ENCODE measurements at regions not wholly inside any gene's neighbourhood (a gene's known extent, or its start where the extent isn't known, plus 50 kb on each side); places are given as distances from the start of the nearest gene placed in this dataset.
A peak's percentile ranks its signal among the peaks of the same experiment; 100 is the strongest.
"Not testable (repeated sequence)": the region's sequence is repeated elsewhere in the genome, so short reads cannot be mapped to it uniquely, and the experiment has no call there.

GRCh38 chr2:111492995-111493719 is 372.4 kb downstream of the BCL2L11 start:
- not testable (repeated sequence) for H3K79me1 ChIP-seq (replicated peaks; ENCODE audit: low read length, poor library complexity, severe bottlenecking); H3K9me3 ChIP-seq (ENCODE audit: control insufficient read depth, low read length); H3K27me3 ChIP-seq (ENCODE audit: control insufficient read depth in 1 of 2, insufficient read depth in 1 of 2, low read length in 2 of 2); H4K8ac ChIP-seq (ENCODE audit: low read length); DNase-seq; H3K23ac ChIP-seq (ENCODE audit: low read length in 2 of 2); H3K14ac ChIP-seq (ENCODE audit: low read length in 2 of 2); H4K91ac ChIP-seq (ENCODE audit: low read length); H3K36me3 ChIP-seq (ENCODE audit: control insufficient read depth in 1 of 2, insufficient read depth in 2 of 2, low read depth in 1 of 2, low read length in 2 of 2); H2AFZ ChIP-seq (ENCODE audit: low read depth, low read length); H3K4me1 ChIP-seq (ENCODE audit: control insufficient read depth, insufficient read depth, low read depth, low read length); H3K4ac ChIP-seq (ENCODE audit: low read depth in 1 of 2, low read length in 2 of 2); H2BK12ac ChIP-seq (ENCODE audit: low read length in 2 of 2); H2AK5ac ChIP-seq (ENCODE audit: low read length, severe bottlenecking); H2BK120ac ChIP-seq (ENCODE audit: low read depth, low read length); H2BK5ac ChIP-seq (ENCODE audit: low read depth, low read length, poor library complexity, severe bottlenecking); H2BK15ac ChIP-seq (ENCODE audit: low read depth, poor library complexity, severe bottlenecking)
- Histone ChIP-seq H3K18ac (ENCODE audit: low read depth in 1 of 2, low read length in 2 of 2) (peak overlapping the region; percentile 48 to 86), H3K9ac (ENCODE audit: low read length) (peak overlapping the region; percentile 89), H3K4me2 (ENCODE audit: low read length, poor library complexity, severe bottlenecking) (peak overlapping the region; percentile 76), H3K27ac (ENCODE audit: low read length, poor library complexity, severe bottlenecking) (peak overlapping the region; percentile 76), H3K4me3 (ENCODE audit: insufficient read depth in 1 of 2, low read depth in 1 of 2, low read length in 2 of 2) (peak overlapping the region in 1 of 2 experiments; percentile 77)
- WGBS, result no CpG with 5 or more reads among the region's 20 CpGs

GRCh38 chr2:111493720-111494078 is 373.0 kb downstream of the BCL2L11 start:
- peak overlapping the region; percentile 52 to 77 for H3K4me3 ChIP-seq (ENCODE audit: insufficient read depth in 1 of 2, low read depth in 1 of 2, low read length in 2 of 2)
- H2AK5ac ChIP-seq (ENCODE audit: low read length, severe bottlenecking); H2AFZ ChIP-seq (ENCODE audit: low read depth, low read length); H3K36me3 ChIP-seq (ENCODE audit: control insufficient read depth in 1 of 2, insufficient read depth in 2 of 2, low read depth in 1 of 2, low read length in 2 of 2); H3K79me1 ChIP-seq (replicated peaks; ENCODE audit: low read length, poor library complexity, severe bottlenecking); H3K9me3 ChIP-seq (ENCODE audit: control insufficient read depth, low read length); H3K23ac ChIP-seq (ENCODE audit: low read length in 2 of 2); H3K4me1 ChIP-seq (ENCODE audit: control insufficient read depth, insufficient read depth, low read depth, low read length); H2BK15ac ChIP-seq (ENCODE audit: low read depth, poor library complexity, severe bottlenecking); H3K27me3 ChIP-seq (ENCODE audit: control insufficient read depth in 1 of 2, insufficient read depth in 1 of 2, low read length in 2 of 2); H2BK120ac ChIP-seq (ENCODE audit: low read depth, low read length); H2BK5ac ChIP-seq (ENCODE audit: low read depth, low read length, poor library complexity, severe bottlenecking): not testable (repeated sequence)
- H3K4ac ChIP-seq (ENCODE audit: low read depth in 1 of 2, low read length in 2 of 2), result peak overlapping the region; percentile 67 to 87
- peak overlapping the region; percentile 89 for H3K9ac ChIP-seq (ENCODE audit: low read length)
- no CpG with 5 or more reads among the region's 5 CpGs for WGBS
- DNase-seq, result peak; percentile 36
- peak overlapping the region; percentile 48 to 86 for H3K18ac ChIP-seq (ENCODE audit: low read depth in 1 of 2, low read length in 2 of 2)
- peak overlapping the region; percentile 61 for H4K91ac ChIP-seq (ENCODE audit: low read length)
- H3K14ac ChIP-seq (ENCODE audit: low read length in 2 of 2), result peak overlapping the region in 1 of 2 experiments; percentile 55
- H2BK12ac ChIP-seq (ENCODE audit: low read length in 2 of 2), result peak overlapping the region in 1 of 2 experiments; percentile 31
- peak overlapping the region; percentile 76 for H3K27ac ChIP-seq (ENCODE audit: low read length, poor library complexity, severe bottlenecking)
- H3K4me2 ChIP-seq (ENCODE audit: low read length, poor library complexity, severe bottlenecking), result peak overlapping the region; percentile 76
- H4K8ac ChIP-seq (ENCODE audit: low read length), result peak overlapping the region; percentile 37

- Histone ChIP-seq H3K18ac (ENCODE audit: low read depth in 1 of 2, low read length in 2 of 2) (peak overlapping the region in 1 of 2 experiments; percentile 34), H3K4ac (ENCODE audit: low read depth in 1 of 2, low read length in 2 of 2) (peak overlapping the region in 1 of 2 experiments; percentile 28), H3K9ac (ENCODE audit: low read length) (peak overlapping the region; percentile 89), H3K4me3 (ENCODE audit: insufficient read depth in 1 of 2, low read depth in 1 of 2, low read length in 2 of 2) (peak overlapping the region; percentile 42 to 73), H3K4me2 (ENCODE audit: low read length, poor library complexity, severe bottlenecking) (peak overlapping the region; percentile 34), H3K27ac (ENCODE audit: low read length, poor library complexity, severe bottlenecking) (peak overlapping the region; percentile 86), H2BK5ac (ENCODE audit: low read depth, low read length, poor library complexity, severe bottlenecking) (peak overlapping the region; percentile 73)
- H3K14ac ChIP-seq (ENCODE audit: low read length in 2 of 2); H2BK12ac ChIP-seq (ENCODE audit: low read length in 2 of 2); H4K8ac ChIP-seq (ENCODE audit: low read length); H3K23ac ChIP-seq (ENCODE audit: low read length in 2 of 2); H2BK120ac ChIP-seq (ENCODE audit: low read depth, low read length); H2AK5ac ChIP-seq (ENCODE audit: low read length, severe bottlenecking); H2AFZ ChIP-seq (ENCODE audit: low read depth, low read length); H4K91ac ChIP-seq (ENCODE audit: low read length); H3K79me1 ChIP-seq (replicated peaks; ENCODE audit: low read length, poor library complexity, severe bottlenecking); H3K36me3 ChIP-seq (ENCODE audit: control insufficient read depth in 1 of 2, insufficient read depth in 2 of 2, low read depth in 1 of 2, low read length in 2 of 2); H3K27me3 ChIP-seq (ENCODE audit: control insufficient read depth in 1 of 2, insufficient read depth in 1 of 2, low read length in 2 of 2); H2BK15ac ChIP-seq (ENCODE audit: low read depth, poor library complexity, severe bottlenecking); DNase-seq; H3K4me1 ChIP-seq (ENCODE audit: control insufficient read depth, insufficient read depth, low read depth, low read length); H3K9me3 ChIP-seq (ENCODE audit: control insufficient read depth, low read length): not testable (repeated sequence)
- WGBS, result 5% methylated on average over 2 of the region's 14 CpGs
These were observed 373.7 kb downstream of the BCL2L11 start for GRCh38 chr2:111494288-111494980.

- H2BK12ac ChIP-seq (ENCODE audit: low read length in 2 of 2); H3K79me1 ChIP-seq (replicated peaks; ENCODE audit: low read length, poor library complexity, severe bottlenecking); DNase-seq; H3K18ac ChIP-seq (ENCODE audit: low read depth in 1 of 2, low read length in 2 of 2); H2BK120ac ChIP-seq (ENCODE audit: low read depth, low read length); H4K91ac ChIP-seq (ENCODE audit: low read length); H2AK5ac ChIP-seq (ENCODE audit: low read length, severe bottlenecking); H3K9me3 ChIP-seq (ENCODE audit: control insufficient read depth, low read length); H2AFZ ChIP-seq (ENCODE audit: low read depth, low read length); H4K8ac ChIP-seq (ENCODE audit: low read length); H3K4me2 ChIP-seq (ENCODE audit: low read length, poor library complexity, severe bottlenecking); H2BK5ac ChIP-seq (ENCODE audit: low read depth, low read length, poor library complexity, severe bottlenecking); H3K4ac ChIP-seq (ENCODE audit: low read depth in 1 of 2, low read length in 2 of 2); H2BK15ac ChIP-seq (ENCODE audit: low read depth, poor library complexity, severe bottlenecking); H3K27me3 ChIP-seq (ENCODE audit: control insufficient read depth in 1 of 2, insufficient read depth in 1 of 2, low read length in 2 of 2); H3K23ac ChIP-seq (ENCODE audit: low read length in 2 of 2); H3K36me3 ChIP-seq (ENCODE audit: control insufficient read depth in 1 of 2, insufficient read depth in 2 of 2, low read depth in 1 of 2, low read length in 2 of 2); H3K4me1 ChIP-seq (ENCODE audit: control insufficient read depth, insufficient read depth, low read depth, low read length); H3K14ac ChIP-seq (ENCODE audit: low read length in 2 of 2): not testable (repeated sequence)
- H3K27ac ChIP-seq (ENCODE audit: low read length, poor library complexity, severe bottlenecking), result peak overlapping the region; percentile 86
- peak overlapping the region; percentile 89 for H3K9ac ChIP-seq (ENCODE audit: low read length)
- H3K4me3 ChIP-seq (ENCODE audit: insufficient read depth in 1 of 2, low read depth in 1 of 2, low read length in 2 of 2), result peak overlapping the region; percentile 42 to 73
- no CpG with 5 or more reads among the region's 7 CpGs for WGBS
These were observed 374.2 kb downstream of the BCL2L11 start for GRCh38 chr2:111494981-111495315.

Measured in mesenchymal stem cell (in vitro differentiated cells and primary cell).